Glutamatergic neuron (in vitro differentiated cells): ENCODE measurements at regions not wholly inside any gene's neighbourhood (a gene's known extent, or its start where the extent isn't known, plus 50 kb on each side); places are given as distances from the start of the nearest gene placed in this dataset.

ENCODE experiments used
- DNase-seq: peaks from one replicate; pipeline ENCODE4 v3.0.0; 2022
- H3K27ac Mint-ChIP-seq: one replicate; pipeline ENCODE4 v1.8.0; 2020; ENCODE audit warnings: mild to moderate bottlenecking, mixed read lengths, inconsistent platforms; ENCODE audit not compliant: unreplicated experiment
- H3K27me3 Mint-ChIP-seq: one replicate; pipeline ENCODE4 v1.8.0; 2020; ENCODE audit warnings: mild to moderate bottlenecking, moderate library complexity, mixed read lengths, inconsistent platforms; ENCODE audit not compliant: unreplicated experiment
- H3K36me3 Mint-ChIP-seq: one replicate; pipeline ENCODE4 v1.8.0; 2020; ENCODE audit warnings: mild to moderate bottlenecking, mixed read lengths, inconsistent platforms; ENCODE audit not compliant: unreplicated experiment
- H3K4me1 Mint-ChIP-seq: one replicate; pipeline ENCODE4 v1.8.0; 2020; ENCODE audit warnings: mild to moderate bottlenecking, low read depth, mixed read lengths, inconsistent platforms; ENCODE audit not compliant: unreplicated experiment
- H3K4me3 Mint-ChIP-seq: one replicate; pipeline ENCODE4 v1.8.0; 2020; ENCODE audit warnings: mild to moderate bottlenecking, mixed read lengths, inconsistent platforms; ENCODE audit not compliant: unreplicated experiment
- H3K9me3 Mint-ChIP-seq: one replicate; pipeline ENCODE4 v1.8.0; 2020; ENCODE audit warnings: mild to moderate bottlenecking, moderate library complexity, mixed read lengths, inconsistent platforms; ENCODE audit not compliant: unreplicated experiment
- TF ChIP-seq, protein P1 (sequence below): fragments of 200-600 bp; sonication (generic); IDR thresholded peaks from one replicate; pipeline ENCODE4 v1.5.0; 2021; ENCODE audit not compliant: partially characterized antibody, unreplicated experiment

DNA sequence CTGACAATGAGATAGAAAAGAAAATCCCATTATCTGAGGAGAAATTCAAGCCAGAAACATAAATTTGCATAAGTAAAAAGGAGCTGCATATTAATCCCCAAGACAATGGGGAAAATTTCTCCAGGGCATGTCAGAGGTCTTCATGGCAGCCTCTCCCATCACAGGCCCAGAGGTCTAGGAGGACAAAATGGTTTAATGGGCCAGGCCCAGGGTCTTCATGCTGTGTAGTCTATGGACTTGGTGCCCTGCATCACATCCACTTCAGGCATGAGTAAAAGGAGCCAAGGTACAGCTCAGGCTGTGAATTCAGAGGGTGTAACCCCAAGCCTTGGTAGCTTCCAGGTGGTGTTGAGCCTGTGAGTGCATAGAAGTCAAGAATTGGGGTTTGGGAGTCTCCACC, 1097.2 kb upstream of the RAG2 start:
- Mint-ChIP-seq H3K4me3 (no peak overlapping the region), H3K27me3 (no peaks in the 10 kb centered on the region), H3K4me1 (no peaks in the 10 kb centered on the region), H3K36me3 (peaks cover 11% of the 10 kb centered on the region), H3K9me3 (peaks cover 10% of the 10 kb centered on the region), H3K27ac (no peak overlapping the region)
- TF ChIP-seq, protein P1, sequence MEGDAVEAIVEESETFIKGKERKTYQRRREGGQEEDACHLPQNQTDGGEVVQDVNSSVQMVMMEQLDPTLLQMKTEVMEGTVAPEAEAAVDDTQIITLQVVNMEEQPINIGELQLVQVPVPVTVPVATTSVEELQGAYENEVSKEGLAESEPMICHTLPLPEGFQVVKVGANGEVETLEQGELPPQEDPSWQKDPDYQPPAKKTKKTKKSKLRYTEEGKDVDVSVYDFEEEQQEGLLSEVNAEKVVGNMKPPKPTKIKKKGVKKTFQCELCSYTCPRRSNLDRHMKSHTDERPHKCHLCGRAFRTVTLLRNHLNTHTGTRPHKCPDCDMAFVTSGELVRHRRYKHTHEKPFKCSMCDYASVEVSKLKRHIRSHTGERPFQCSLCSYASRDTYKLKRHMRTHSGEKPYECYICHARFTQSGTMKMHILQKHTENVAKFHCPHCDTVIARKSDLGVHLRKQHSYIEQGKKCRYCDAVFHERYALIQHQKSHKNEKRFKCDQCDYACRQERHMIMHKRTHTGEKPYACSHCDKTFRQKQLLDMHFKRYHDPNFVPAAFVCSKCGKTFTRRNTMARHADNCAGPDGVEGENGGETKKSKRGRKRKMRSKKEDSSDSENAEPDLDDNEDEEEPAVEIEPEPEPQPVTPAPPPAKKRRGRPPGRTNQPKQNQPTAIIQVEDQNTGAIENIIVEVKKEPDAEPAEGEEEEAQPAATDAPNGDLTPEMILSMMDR, result no peak
- DNase-seq, result no peak

DNA sequence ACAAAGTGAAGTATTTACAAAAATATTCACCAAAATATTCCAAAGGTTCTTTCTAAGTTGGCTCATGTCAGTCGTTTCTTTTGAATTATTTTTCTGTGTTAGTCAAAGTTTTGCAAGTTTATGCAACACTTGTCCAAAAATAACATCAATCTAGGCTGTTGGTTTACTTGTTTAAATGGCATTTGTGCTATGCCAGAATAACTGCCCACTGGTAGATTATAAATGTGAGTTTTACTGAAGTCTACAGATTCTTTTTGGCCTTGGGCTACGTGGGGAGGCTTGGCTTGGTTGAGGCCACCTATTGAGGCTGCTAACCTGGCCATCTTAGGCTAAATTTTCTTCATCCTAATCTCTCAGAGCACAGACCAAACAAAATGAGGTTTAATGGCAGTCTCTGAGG, 1091.9 kb upstream of the RAG2 start:
- no peak overlapping the region for H3K4me3 Mint-ChIP-seq
- DNase-seq, result no peak
- no peak overlapping the region for H3K27ac Mint-ChIP-seq
- peaks cover 4% of the 10 kb centered on the region for H3K36me3 Mint-ChIP-seq
- H3K4me1 Mint-ChIP-seq, result no peaks in the 10 kb centered on the region
- no peaks in the 10 kb centered on the region for H3K27me3 Mint-ChIP-seq
- TF ChIP-seq, protein P1, result no peak
- H3K9me3 Mint-ChIP-seq, result peaks cover 4% of the 10 kb centered on the region

GRCh38 chr11:37688456-37688855, 1090.4 kb upstream of the RAG2 start:
- DNase-seq, result no peak
- Mint-ChIP-seq H3K27me3 (no peaks in the 10 kb centered on the region), H3K36me3 (peaks cover 1% of the 10 kb centered on the region), H3K4me3 (no peak overlapping the region), H3K9me3 (no peaks in the 10 kb centered on the region), H3K27ac (no peak overlapping the region), H3K4me1 (no peaks in the 10 kb centered on the region)
- TF ChIP-seq, protein P1, result no peak

- no peaks in the 10 kb centered on the region for H3K4me1 Mint-ChIP-seq
These were observed 1089.1 kb upstream of the RAG2 start for GRCh38 chr11:37687130-37687529.

DNA sequence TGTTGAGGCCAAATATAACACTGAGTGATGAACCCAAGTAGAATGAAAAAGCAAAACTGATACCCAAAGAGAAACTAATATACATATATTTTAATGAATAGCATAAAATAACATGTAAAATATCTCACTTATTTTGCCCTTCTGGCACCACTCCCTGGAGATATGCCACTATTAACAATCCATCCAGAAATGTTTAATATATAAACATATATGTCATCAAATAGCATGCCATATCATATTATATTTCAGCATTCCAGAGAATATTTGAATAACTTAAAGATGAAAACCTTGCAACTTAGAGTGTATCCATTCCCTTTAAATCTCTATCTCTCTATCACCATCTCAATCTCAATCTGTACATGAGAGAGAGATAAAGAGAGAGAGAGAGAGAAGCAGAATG, 1073.3 kb upstream of the RAG2 start:
- TF ChIP-seq, protein P1, result no peak
- no peak for DNase-seq
- Mint-ChIP-seq H3K27ac (no peak overlapping the region), H3K36me3 (no peaks in the 10 kb centered on the region), H3K4me1 (no peaks in the 10 kb centered on the region), H3K4me3 (no peak overlapping the region), H3K27me3 (no peaks in the 10 kb centered on the region), H3K9me3 (no peaks in the 10 kb centered on the region)

More at GRCh38 chr11:37687130-37687529, 1089.1 kb upstream of the RAG2 start:
- TF ChIP-seq, protein P1, result no peak
- no peaks in the 10 kb centered on the region for H3K27me3 Mint-ChIP-seq
- no peaks in the 10 kb centered on the region for H3K36me3 Mint-ChIP-seq
- no peaks in the 10 kb centered on the region for H3K9me3 Mint-ChIP-seq
- H3K4me3 Mint-ChIP-seq, result no peak overlapping the region
- DNase-seq, result no peak
- H3K27ac Mint-ChIP-seq, result no peak overlapping the region
